ENCODE measurements at regions not wholly inside any gene's neighbourhood (a gene's known extent, or its start where the extent isn't known, plus 50 kb on each side); places are given as distances from the start of the nearest gene placed in this dataset.
"Not testable (repeated sequence)": the region's sequence is repeated elsewhere in the genome, so short reads cannot be mapped to it uniquely, and the experiment has no call there.

GRCh38 chr2:187610450-187610849, 56.2 kb upstream of the TFPI start:
- H3K56ac ChIP-seq (ENCODE audit: low read length); H3K36me3 ChIP-seq (ENCODE audit: control insufficient read depth, insufficient read depth, low read length); H3K27me3 ChIP-seq (ENCODE audit: insufficient read depth, low read length, poor library complexity); H3K18ac ChIP-seq (ENCODE audit: low read length); H3K4ac ChIP-seq (ENCODE audit: low read depth, low read length); H3K79me2 ChIP-seq (ENCODE audit: control insufficient read depth, insufficient read depth, low read length); H2BK5ac ChIP-seq (ENCODE audit: low read length); H3K23ac ChIP-seq (ENCODE audit: low read length); DNase-seq; H3K27ac ChIP-seq (ENCODE audit: low read depth, low read length); H3K4me2 ChIP-seq (ENCODE audit: low read length); H4K8ac ChIP-seq (ENCODE audit: low read depth, low read length); H2AK5ac ChIP-seq (ENCODE audit: low read length); H3K79me1 ChIP-seq (ENCODE audit: low read length); H4K5ac ChIP-seq (ENCODE audit: low read length); H3K9ac ChIP-seq (ENCODE audit: low read length); H2BK15ac ChIP-seq (replicated peaks; ENCODE audit: low read depth); H2BK120ac ChIP-seq (ENCODE audit: low read depth, low read length); H3K4me1 ChIP-seq (ENCODE audit: control insufficient read depth, low read depth, low read length); H3K4me3 ChIP-seq (ENCODE audit: low read length): not testable (repeated sequence)
- WGBS (ENCODE audit: extremely low coverage, insufficient coverage, low lambda C conversion rate), result no CpG with 5 or more reads among the region's 2 CpGs

GRCh38 chr2:187612857-187613256, 58.6 kb upstream of the TFPI start:
- Histone ChIP-seq H4K5ac (ENCODE audit: low read length) (no peak overlapping the region), H3K27ac (ENCODE audit: low read depth, low read length) (no peak overlapping the region), H3K27me3 (ENCODE audit: insufficient read depth, low read length, poor library complexity) (no peaks in the 10 kb centered on the region), H3K18ac (ENCODE audit: low read length) (no peak overlapping the region), H2AK5ac (ENCODE audit: low read length) (no peak overlapping the region), H2BK5ac (ENCODE audit: low read length) (no peak overlapping the region), H3K4ac (ENCODE audit: low read depth, low read length) (no peak overlapping the region), H3K4me1 (ENCODE audit: control insufficient read depth, low read depth, low read length) (no peaks in the 10 kb centered on the region), H3K4me3 (ENCODE audit: low read length) (no peak overlapping the region), H3K9ac (ENCODE audit: low read length) (no peak overlapping the region), H3K79me1 (ENCODE audit: low read length) (no peaks in the 10 kb centered on the region), H4K8ac (ENCODE audit: low read depth, low read length) (no peak overlapping the region), H3K79me2 (ENCODE audit: control insufficient read depth, insufficient read depth, low read length) (no peaks in the 10 kb centered on the region), H2BK15ac (replicated peaks; ENCODE audit: low read depth) (no peak overlapping the region), H3K56ac (ENCODE audit: low read length) (no peak overlapping the region), H3K4me2 (ENCODE audit: low read length) (no peak overlapping the region), H2BK120ac (ENCODE audit: low read depth, low read length) (no peak overlapping the region), H3K36me3 (ENCODE audit: control insufficient read depth, insufficient read depth, low read length) (no peaks in the 10 kb centered on the region), H3K23ac (ENCODE audit: low read length) (no peak overlapping the region)
- DNase-seq, result no peak
- no CpG with 5 or more reads among the region's 1 CpG for WGBS (ENCODE audit: extremely low coverage, insufficient coverage, low lambda C conversion rate)

- Histone ChIP-seq H3K79me1 (ENCODE audit: low read length) (no peaks in the 10 kb centered on the region), H3K4me1 (ENCODE audit: control insufficient read depth, low read depth, low read length) (peaks cover 4% of the 10 kb centered on the region), H3K4ac (ENCODE audit: low read depth, low read length) (no peak overlapping the region), H3K4me2 (ENCODE audit: low read length) (no peak overlapping the region), H3K27me3 (ENCODE audit: insufficient read depth, low read length, poor library complexity) (no peaks in the 10 kb centered on the region), H2BK120ac (ENCODE audit: low read depth, low read length) (no peak overlapping the region), H3K79me2 (ENCODE audit: control insufficient read depth, insufficient read depth, low read length) (no peaks in the 10 kb centered on the region), H3K9ac (ENCODE audit: low read length) (no peak overlapping the region), H2BK5ac (ENCODE audit: low read length) (no peak overlapping the region), H3K4me3 (ENCODE audit: low read length) (no peak overlapping the region), H3K23ac (ENCODE audit: low read length) (no peak overlapping the region), H3K36me3 (ENCODE audit: control insufficient read depth, insufficient read depth, low read length) (no peaks in the 10 kb centered on the region), H3K27ac (ENCODE audit: low read depth, low read length) (no peak overlapping the region), H3K56ac (ENCODE audit: low read length) (no peak overlapping the region), H2BK15ac (replicated peaks; ENCODE audit: low read depth) (no peak overlapping the region), H4K8ac (ENCODE audit: low read depth, low read length) (no peak overlapping the region), H3K18ac (ENCODE audit: low read length) (no peak overlapping the region), H4K5ac (ENCODE audit: low read length) (no peak overlapping the region), H2AK5ac (ENCODE audit: low read length) (no peak overlapping the region)
- no peak for DNase-seq
- WGBS (ENCODE audit: extremely low coverage, insufficient coverage, low lambda C conversion rate), result no CpG with 5 or more reads among the region's 2 CpGs
Observed at GRCh38 chr2:187614756-187615155, 60.5 kb upstream of the TFPI start.

- H3K18ac ChIP-seq (ENCODE audit: low read length), result no peak overlapping the region
- H3K79me2 ChIP-seq (ENCODE audit: control insufficient read depth, insufficient read depth, low read length), result no peaks in the 10 kb centered on the region
- H3K9ac ChIP-seq (ENCODE audit: low read length), result no peak overlapping the region
- H2BK120ac ChIP-seq (ENCODE audit: low read depth, low read length), result no peak overlapping the region
- H3K27me3 ChIP-seq (ENCODE audit: insufficient read depth, low read length, poor library complexity), result no peaks in the 10 kb centered on the region
- H3K4me2 ChIP-seq (ENCODE audit: low read length), result no peak overlapping the region
- H2AK5ac ChIP-seq (ENCODE audit: low read length), result no peak overlapping the region
- no peak for DNase-seq
- no peak overlapping the region for H3K56ac ChIP-seq (ENCODE audit: low read length)
- H3K4me1 ChIP-seq (ENCODE audit: control insufficient read depth, low read depth, low read length), result peaks cover 4% of the 10 kb centered on the region
- no peak overlapping the region for H3K27ac ChIP-seq (ENCODE audit: low read depth, low read length)
- no peak overlapping the region for H3K4ac ChIP-seq (ENCODE audit: low read depth, low read length)
- no peak overlapping the region for H4K8ac ChIP-seq (ENCODE audit: low read depth, low read length)
- no peak overlapping the region for H2BK5ac ChIP-seq (ENCODE audit: low read length)
- no peak overlapping the region for H4K5ac ChIP-seq (ENCODE audit: low read length)
- no peaks in the 10 kb centered on the region for H3K36me3 ChIP-seq (ENCODE audit: control insufficient read depth, insufficient read depth, low read length)
- no peak overlapping the region for H2BK15ac ChIP-seq (replicated peaks; ENCODE audit: low read depth)
- H3K4me3 ChIP-seq (ENCODE audit: low read length), result no peak overlapping the region
- no CpG with 5 or more reads among the region's 4 CpGs for WGBS (ENCODE audit: extremely low coverage, insufficient coverage, low lambda C conversion rate)
- no peak overlapping the region for H3K23ac ChIP-seq (ENCODE audit: low read length)
- no peaks in the 10 kb centered on the region for H3K79me1 ChIP-seq (ENCODE audit: low read length)
Observed at GRCh38 chr2:187615364-187615763, 61.1 kb upstream of the TFPI start.

- peaks cover 4% of the 10 kb centered on the region for H3K4me1 ChIP-seq (ENCODE audit: control insufficient read depth, low read depth, low read length)
- H2BK120ac ChIP-seq (ENCODE audit: low read depth, low read length), result no peak overlapping the region
- no peak overlapping the region for H3K18ac ChIP-seq (ENCODE audit: low read length)
- no peak overlapping the region for H3K4me2 ChIP-seq (ENCODE audit: low read length)
- no peaks in the 10 kb centered on the region for H3K79me1 ChIP-seq (ENCODE audit: low read length)
- H3K9ac ChIP-seq (ENCODE audit: low read length), result no peak overlapping the region
- no CpG with 5 or more reads among the region's 1 CpG for WGBS (ENCODE audit: extremely low coverage, insufficient coverage, low lambda C conversion rate)
- peak overlapping the region; percentile 92 for H2BK15ac ChIP-seq (replicated peaks; ENCODE audit: low read depth)
- no peak overlapping the region for H2BK5ac ChIP-seq (ENCODE audit: low read length)
- no peak overlapping the region for H3K4me3 ChIP-seq (ENCODE audit: low read length)
- H3K23ac ChIP-seq (ENCODE audit: low read length), result no peak overlapping the region
- H4K5ac ChIP-seq (ENCODE audit: low read length), result no peak overlapping the region
- H3K79me2 ChIP-seq (ENCODE audit: control insufficient read depth, insufficient read depth, low read length), result no peaks in the 10 kb centered on the region
- H3K4ac ChIP-seq (ENCODE audit: low read depth, low read length), result no peak overlapping the region
- H3K36me3 ChIP-seq (ENCODE audit: control insufficient read depth, insufficient read depth, low read length), result no peaks in the 10 kb centered on the region
- H3K56ac ChIP-seq (ENCODE audit: low read length), result no peak overlapping the region
- H3K27ac ChIP-seq (ENCODE audit: low read depth, low read length), result no peak overlapping the region
- no peak overlapping the region for H2AK5ac ChIP-seq (ENCODE audit: low read length)
- H3K27me3 ChIP-seq (ENCODE audit: insufficient read depth, low read length, poor library complexity), result no peaks in the 10 kb centered on the region
- no peak overlapping the region for H4K8ac ChIP-seq (ENCODE audit: low read depth, low read length)
- DNase-seq, result no peak
Observed at GRCh38 chr2:187615902-187616301, 61.7 kb upstream of the TFPI start.

GRCh38 chr2:187617120-187617519, 62.9 kb upstream of the TFPI start:
- Histone ChIP-seq H3K27me3 (ENCODE audit: insufficient read depth, low read length, poor library complexity) (no peaks in the 10 kb centered on the region), H3K79me1 (ENCODE audit: low read length) (no peaks in the 10 kb centered on the region), H3K79me2 (ENCODE audit: control insufficient read depth, insufficient read depth, low read length) (no peaks in the 10 kb centered on the region), H2AK5ac (ENCODE audit: low read length) (no peak overlapping the region), H4K5ac (ENCODE audit: low read length) (no peak overlapping the region), H2BK5ac (ENCODE audit: low read length) (no peak overlapping the region), H4K8ac (ENCODE audit: low read depth, low read length) (no peak overlapping the region), H3K27ac (ENCODE audit: low read depth, low read length) (no peak overlapping the region), H3K23ac (ENCODE audit: low read length) (no peak overlapping the region), H3K9ac (ENCODE audit: low read length) (no peak overlapping the region), H3K4me1 (ENCODE audit: control insufficient read depth, low read depth, low read length) (peaks cover 4% of the 10 kb centered on the region), H3K4me3 (ENCODE audit: low read length) (no peak overlapping the region), H3K36me3 (ENCODE audit: control insufficient read depth, insufficient read depth, low read length) (no peaks in the 10 kb centered on the region), H3K18ac (ENCODE audit: low read length) (no peak overlapping the region), H2BK15ac (replicated peaks; ENCODE audit: low read depth) (no peak overlapping the region), H2BK120ac (ENCODE audit: low read depth, low read length) (no peak overlapping the region), H3K4me2 (ENCODE audit: low read length) (no peak overlapping the region), H3K56ac (ENCODE audit: low read length) (no peak overlapping the region), H3K4ac (ENCODE audit: low read depth, low read length) (no peak overlapping the region)
- WGBS (ENCODE audit: extremely low coverage, insufficient coverage, low lambda C conversion rate), result no CpG with 5 or more reads among the region's 3 CpGs
- peak; percentile 23 for DNase-seq
